A549 (cell line): ENCODE measurements at regions not wholly inside any gene's neighbourhood (a gene's known extent, or its start where the extent isn't known, plus 50 kb on each side); places are given as distances from the start of the nearest gene placed in this dataset.

Experiments used
- ATAC-seq, 2 experiments: fragments of 200-7000 bp in 1 of 2; fragments of >200 bp in 1 of 2; cut with Nextera tagmentation in 1 of 2; cut with Tn5 transposase in 1 of 2; 3 replicates each; pipeline versions ENCODE4 v1.8.0 to v1.9.1; 2018 to 2020; ENCODE audit warnings: mild to moderate bottlenecking in 1 of 2, moderate library complexity in 1 of 2
- CTCF ChIA-PET: fragments of 300-600 bp; sonication (Branson Sonifier 250); formaldehyde crosslinking; extraction: SDS; loops from one replicate; lab custom pipeline; 2021; ENCODE audit warnings: antibody characterized with exemption, inconsistent platforms; lab: Yijun Ruan, JAX
- POLR2A ChIA-PET: fragments of 350-600 bp; formaldehyde crosslinking; extraction: SDS; loops from one replicate; lab custom pipeline; 2021; ENCODE audit warnings: antibody characterized with exemption, inconsistent platforms; lab: Yijun Ruan, JAX
- DNase-seq, 2 experiments: peaks; one replicate each; pipeline versions ENCODE4 v3.0.0 to v3.0.0-alpha.2; 2011 to 2016; ENCODE audit warnings: low read depth in 1 of 2, low spot score in 1 of 2
- FAIRE-seq: peaks from 2 replicates; lab custom pipeline; 2011; peaks lifted over from hg19 to GRCh38; lab: Jason Lieb, UNC
- H3K27ac ChIP-seq, 2 experiments: fragments of >200 bp; sonication (Bioruptor Twin); formaldehyde crosslinking; 3 replicates each; pipeline ENCODE4 v1.5.1; 2016 to 2017
- H3K4me1 ChIP-seq: fragments of >200 bp; sonication (Bioruptor Twin); formaldehyde crosslinking; 3 replicates; pipeline ENCODE4 v1.6.1; 2016
- H3K4me2 ChIP-seq: fragments of >200 bp; sonication (Bioruptor Twin); formaldehyde crosslinking; 3 replicates; pipeline ENCODE4 v1.6.1; 2016
- H3K4me3 ChIP-seq: fragments of >200 bp; sonication (Bioruptor Twin); formaldehyde crosslinking; 3 replicates; pipeline ENCODE4 v1.5.1; 2016
- H3K9me3 ChIP-seq: fragments of >200 bp; sonication (Bioruptor Twin); formaldehyde crosslinking; 3 replicates; pipeline ENCODE4 v1.6.1; 2016
- CBX8 ChIP-seq: fragments of 200-600 bp; sonication (generic); IDR thresholded peaks from 2 replicates; pipeline ENCODE4 v1.6.1; 2016
- CEBPB ChIP-seq, 2 experiments: fragments of >200 bp in 1 of 2; sonication (Bioruptor Twin) in 1 of 2; formaldehyde crosslinking in 1 of 2; IDR thresholded peaks; 2 replicates each; pipeline ENCODE4 v1.6.1; 2012 to 2016
- CHD2 ChIP-seq: fragments of 150-350 bp; IDR thresholded peaks from 2 replicates; pipeline ENCODE4 v1.6.1; 2014; ENCODE audit warnings: low read length; ENCODE audit not compliant: partially characterized antibody
- EP300 ChIP-seq, 2 experiments: fragments of >200 bp; sonication (Bioruptor Twin); formaldehyde crosslinking; IDR thresholded peaks; 2 replicates in 1 of 2; 3 replicates in 1 of 2; pipeline ENCODE4 v1.6.1; 2016 to 2017
- FOSL2 ChIP-seq, 2 experiments: fragments of 450-650 bp in 1 of 2; fragments of >200 bp in 1 of 2; sonication (Bioruptor Twin) in 1 of 2; formaldehyde crosslinking; IDR thresholded peaks; 2 replicates each; pipeline versions ENCODE4 v1.5.0 to v1.6.1; 2016 to 2020; ENCODE audit warnings: mild to moderate bottlenecking in 1 of 2, moderate library complexity in 1 of 2
- FOXS1 ChIP-seq: fragments of 250-450 bp; sonication (Bioruptor Pico); IDR thresholded peaks from 2 replicates; pipeline ENCODE4 v1.5.0; 2020; ENCODE audit warnings: mild to moderate bottlenecking, moderate library complexity
- GATA3 ChIP-seq: IDR thresholded peaks from 2 replicates; pipeline ENCODE4 v1.6.1; 2012; ENCODE audit warnings: borderline replicate concordance
- HOXA7 ChIP-seq: fragments of 250-450 bp; sonication (Bioruptor Pico); IDR thresholded peaks from 2 replicates; pipeline ENCODE4 v1.5.0; 2020; ENCODE audit warnings: mild to moderate bottlenecking, moderate library complexity
- HOXB13 ChIP-seq: fragments of 250-450 bp; sonication (Bioruptor Pico); IDR thresholded peaks from 2 replicates; pipeline ENCODE4 v1.5.0; 2020; ENCODE audit warnings: low read depth, mild to moderate bottlenecking, moderate library complexity
- HOXB5 ChIP-seq: fragments of 250-450 bp; sonication (Bioruptor Pico); IDR thresholded peaks from 2 replicates; pipeline ENCODE4 v1.5.0; 2020; ENCODE audit warnings: mild to moderate bottlenecking, moderate library complexity
- JUN ChIP-seq, 2 experiments: fragments of >200 bp; sonication (Bioruptor Twin); formaldehyde crosslinking; IDR thresholded peaks; 2 replicates in 1 of 2; 3 replicates in 1 of 2; pipeline ENCODE4 v1.6.1; 2016 to 2017
- JUNB ChIP-seq: fragments of >200 bp; sonication (Bioruptor Twin); formaldehyde crosslinking; IDR thresholded peaks from 2 replicates; pipeline ENCODE4 v1.6.1; 2016
- NPAS2 ChIP-seq: fragments of 250-450 bp; sonication (Bioruptor Pico); IDR thresholded peaks from 2 replicates; pipeline ENCODE4 v1.8.0; 2022; ENCODE audit warnings: mild to moderate bottlenecking, moderate library complexity, borderline replicate concordance
- NR3C1 ChIP-seq: fragments of >200 bp; sonication (Bioruptor Twin); formaldehyde crosslinking; IDR thresholded peaks from 3 replicates; pipeline ENCODE4 v1.6.1; 2017
- POLR2A ChIP-seq: IDR thresholded peaks from 2 replicates; pipeline ENCODE4 v1.6.1; 2012; ENCODE audit warnings: mild to moderate bottlenecking, low read length
- RAD21 ChIP-seq, 2 experiments: fragments of >200 bp in 1 of 2; sonication (Bioruptor Twin) in 1 of 2; formaldehyde crosslinking in 1 of 2; IDR thresholded peaks in 1 of 2; conservative IDR thresholded peaks in 1 of 2; 2 replicates in 1 of 2; 3 replicates in 1 of 2; pipeline ENCODE4 v1.6.1; 2012 to 2018; ENCODE audit warnings: inconsistent platforms in 1 of 2
- RCOR1 ChIP-seq: fragments of 150-350 bp; IDR thresholded peaks from 2 replicates; pipeline ENCODE4 v1.6.1; 2014; ENCODE audit warnings: antibody characterized with exemption, low read length, low read depth
- SMC3 ChIP-seq: fragments of >200 bp; sonication (Bioruptor Twin); formaldehyde crosslinking; IDR thresholded peaks from 3 replicates; pipeline ENCODE4 v1.6.1; 2018; ENCODE audit warnings: inconsistent platforms
- SREBF2 ChIP-seq: fragments of 450-650 bp; IDR thresholded peaks from 2 replicates; pipeline ENCODE4 v1.6.1; 2014; ENCODE audit warnings: mild to moderate bottlenecking, moderate library complexity
- ZC3H11A ChIP-seq: fragments of 450-650 bp; IDR thresholded peaks from 2 replicates; pipeline ENCODE4 v1.6.1; 2014; ENCODE audit warnings: antibody characterized with exemption, mild to moderate bottlenecking
- WGBS: methylation state at CpG from one replicate; pipeline ENCODE4 v1.1.6; 2017; ENCODE audit errors: missing lambda C conversion rate; 5-methylcytosine and 5-hydroxymethylcytosine counted together
- TF ChIP-seq, protein P1 (sequence below): IDR thresholded peaks from 2 replicates; pipeline ENCODE4 v1.6.1; 2012
- TF ChIP-seq, protein P2 (sequence below): fragments of 200-600 bp; sonication (generic); IDR thresholded peaks from 2 replicates; pipeline ENCODE4 v1.6.1; 2016; ENCODE audit warnings: antibody characterized with exemption, mild to moderate bottlenecking, moderate library complexity
- TF ChIP-seq, protein P3 (sequence below): fragments of >200 bp; sonication (Bioruptor Twin); formaldehyde crosslinking; IDR thresholded peaks from 2 replicates; pipeline ENCODE4 v1.6.1; 2016
- TF ChIP-seq, protein P4 (sequence below): fragments of >200 bp; sonication (Bioruptor Twin); formaldehyde crosslinking; IDR thresholded peaks from 3 replicates; pipeline ENCODE4 v1.6.1; 2016

DNA sequence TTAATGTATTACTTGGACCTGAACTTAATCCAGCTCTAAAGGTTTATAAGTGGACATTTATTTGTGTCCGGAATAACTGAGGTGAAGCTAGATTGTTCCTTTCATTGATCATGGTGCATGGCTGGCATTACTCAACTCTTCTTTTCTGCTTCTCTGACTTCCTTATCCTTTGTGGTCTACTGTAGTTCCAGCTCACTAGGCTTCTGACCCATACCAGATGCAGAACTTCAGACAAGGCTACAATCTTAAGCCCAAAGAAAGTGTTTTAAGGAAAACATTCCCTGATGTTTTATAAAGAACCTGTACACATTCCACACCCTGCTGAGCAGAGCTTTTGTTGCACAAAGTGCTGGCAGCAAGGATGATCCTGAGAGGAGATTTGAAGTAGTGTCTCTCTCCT is 250.8 kb upstream of the TGFBR2 start:
- Histone ChIP-seq H3K9me3 (0 out of 3 replicates have a peak, but pooled peaks cover 4% of the 10 kb centered on the region), H3K4me1 (peaks cover 84% of the 10 kb centered on the region), H3K27ac (peak overlapping the region; percentile 64 to 89), H3K4me2 (peak overlapping the region; percentile 40), H3K4me3 (no peak overlapping the region)
- FAIRE-seq (no peak), ATAC-seq (no peak), DNase-seq (no peak)
- WGBS, result 83% methylated on average over 1 of the region's 1 CpG
- TF ChIP-seq HOXB5 (no peak), CHD2 (no peak), POLR2A (no peak), NPAS2 (CRISPR knock-in tag) (no peak), CEBPB (IDR thresholded peaks at IDR 0.05) (no peak), RCOR1 (no peak), HOXA7 (CRISPR knock-in tag) (no peak), SREBF2 (no peak), FOSL2 (IDR thresholded peaks at IDR 0.05) (no peak), FOSL2 (CRISPR knock-in tag; IDR thresholded peaks at IDR 0.05) (no peak), JUNB (no peak), ZC3H11A (no peak)
- TF ChIP-seq, protein P1, sequence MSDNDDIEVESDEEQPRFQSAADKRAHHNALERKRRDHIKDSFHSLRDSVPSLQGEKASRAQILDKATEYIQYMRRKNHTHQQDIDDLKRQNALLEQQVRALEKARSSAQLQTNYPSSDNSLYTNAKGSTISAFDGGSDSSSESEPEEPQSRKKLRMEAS, result no peak
- TF ChIP-seq, protein P2, sequence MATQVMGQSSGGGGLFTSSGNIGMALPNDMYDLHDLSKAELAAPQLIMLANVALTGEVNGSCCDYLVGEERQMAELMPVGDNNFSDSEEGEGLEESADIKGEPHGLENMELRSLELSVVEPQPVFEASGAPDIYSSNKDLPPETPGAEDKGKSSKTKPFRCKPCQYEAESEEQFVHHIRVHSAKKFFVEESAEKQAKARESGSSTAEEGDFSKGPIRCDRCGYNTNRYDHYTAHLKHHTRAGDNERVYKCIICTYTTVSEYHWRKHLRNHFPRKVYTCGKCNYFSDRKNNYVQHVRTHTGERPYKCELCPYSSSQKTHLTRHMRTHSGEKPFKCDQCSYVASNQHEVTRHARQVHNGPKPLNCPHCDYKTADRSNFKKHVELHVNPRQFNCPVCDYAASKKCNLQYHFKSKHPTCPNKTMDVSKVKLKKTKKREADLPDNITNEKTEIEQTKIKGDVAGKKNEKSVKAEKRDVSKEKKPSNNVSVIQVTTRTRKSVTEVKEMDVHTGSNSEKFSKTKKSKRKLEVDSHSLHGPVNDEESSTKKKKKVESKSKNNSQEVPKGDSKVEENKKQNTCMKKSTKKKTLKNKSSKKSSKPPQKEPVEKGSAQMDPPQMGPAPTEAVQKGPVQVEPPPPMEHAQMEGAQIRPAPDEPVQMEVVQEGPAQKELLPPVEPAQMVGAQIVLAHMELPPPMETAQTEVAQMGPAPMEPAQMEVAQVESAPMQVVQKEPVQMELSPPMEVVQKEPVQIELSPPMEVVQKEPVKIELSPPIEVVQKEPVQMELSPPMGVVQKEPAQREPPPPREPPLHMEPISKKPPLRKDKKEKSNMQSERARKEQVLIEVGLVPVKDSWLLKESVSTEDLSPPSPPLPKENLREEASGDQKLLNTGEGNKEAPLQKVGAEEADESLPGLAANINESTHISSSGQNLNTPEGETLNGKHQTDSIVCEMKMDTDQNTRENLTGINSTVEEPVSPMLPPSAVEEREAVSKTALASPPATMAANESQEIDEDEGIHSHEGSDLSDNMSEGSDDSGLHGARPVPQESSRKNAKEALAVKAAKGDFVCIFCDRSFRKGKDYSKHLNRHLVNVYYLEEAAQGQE, result no peak
- POLR2A ChIA-PET, result interaction anchor here (0.8 kb wide), 1 partner anchor 12 kb away, joined by 3 read pairs; no protein-coding TSS in a partner anchor
- CTCF ChIA-PET, result interaction anchor here (0.9 to 2.0 kb wide), 5 partner anchors 8 to 337 kb away, joined by 3 to 7 read pairs (median 4); partner anchors contain the start of gene TGFBR2

DNA sequence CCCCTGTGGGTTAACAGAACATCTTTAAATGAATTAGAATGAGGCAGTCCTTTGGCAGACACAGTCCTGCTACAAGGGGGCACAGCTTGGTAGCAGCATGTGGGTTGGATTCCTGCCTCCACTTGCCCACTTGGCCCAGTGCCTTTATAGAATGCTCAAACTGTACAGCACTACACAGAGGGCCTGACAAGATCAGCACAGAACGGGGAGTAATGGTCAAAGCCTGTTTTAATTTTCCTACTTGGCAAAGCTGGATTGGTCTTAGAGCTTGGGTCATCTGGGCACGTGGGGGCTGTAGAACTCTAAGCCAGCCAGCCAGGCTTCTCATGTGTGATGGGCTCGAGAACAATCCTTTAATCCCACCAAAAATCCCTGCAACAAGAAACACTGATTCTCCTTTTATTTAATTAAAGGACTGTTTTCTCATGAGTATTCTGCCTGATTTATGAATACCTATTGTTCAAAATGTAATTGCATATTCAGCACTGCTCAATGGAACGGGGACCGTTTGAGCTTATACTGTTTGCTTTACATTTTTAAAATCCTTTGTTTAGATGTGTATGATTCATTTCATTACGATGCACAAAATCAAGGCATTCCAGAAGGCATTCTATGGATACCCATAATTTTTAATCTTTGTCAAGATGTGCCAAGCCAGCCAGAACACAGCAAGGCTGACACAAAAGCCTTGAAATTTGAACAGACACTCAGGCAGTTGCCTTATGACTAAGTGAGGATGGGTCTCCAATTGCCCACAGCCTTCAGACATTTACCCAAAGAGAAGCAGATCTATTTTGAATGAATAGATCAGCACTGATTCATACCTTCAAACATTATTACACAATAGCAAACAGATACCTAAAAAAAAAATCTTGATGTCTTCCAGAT is 249.3 kb upstream of the TGFBR2 start:
- H3K4me2 ChIP-seq, result peak overlapping the region; percentile 64
- H3K4me1 ChIP-seq, result peaks cover 70% of the 10 kb centered on the region
- ATAC-seq (peak; percentile 58 to 83), DNase-seq (peak; percentile 43 to 72), FAIRE-seq (peak; percentile 98)
- H3K4me3 ChIP-seq, result no peak overlapping the region; the same call in 2 of the 3 replicates
- POLR2A ChIA-PET, result interaction anchor here (1.5 kb wide), 1 partner anchor 15 kb away, joined by 3 read pairs; no protein-coding TSS in a partner anchor
- H3K27ac ChIP-seq, result peak overlapping the region; percentile 75 to 89
- 29% methylated on average over 6 of the region's 6 CpGs for WGBS
- CTCF ChIA-PET, result interaction anchor here (1.1 to 2.0 kb wide), 4 partner anchors 12 to 336 kb away, joined by 4 to 7 read pairs (median 4); partner anchors contain the start of gene TGFBR2
- TF ChIP-seq CEBPB (IDR thresholded peaks at IDR 0.05) (peak; percentile 87 to 95), RAD21 (conservative IDR thresholded peaks at IDR 0.05 in 1 of 2, IDR thresholded peaks at IDR 0.05 in 1 of 2) (peak; percentile 30 to 54; a peak in 4 of 5 replicates), CBX8 (no peak), JUNB (peak; percentile 93), JUN (IDR thresholded peaks at IDR 0.05) (peak; percentile 69 to 87; a peak in 4 of 5 replicates), FOXS1 (CRISPR knock-in tag) (no peak), EP300 (IDR thresholded peaks at IDR 0.05) (peak; percentile 72 to 75), HOXB13 (CRISPR knock-in tag) (no peak), SMC3 (peak; percentile 56), FOSL2 (IDR thresholded peaks at IDR 0.05) (peak; percentile 82), FOSL2 (CRISPR knock-in tag; IDR thresholded peaks at IDR 0.05) (peak; percentile 73), GATA3 (peak; percentile 81; the same call in 1 of the 2 replicates), NR3C1 (no peak), HOXB5 (no peak; the same call in 1 of the 2 replicates)
- TF ChIP-seq, protein P3, sequence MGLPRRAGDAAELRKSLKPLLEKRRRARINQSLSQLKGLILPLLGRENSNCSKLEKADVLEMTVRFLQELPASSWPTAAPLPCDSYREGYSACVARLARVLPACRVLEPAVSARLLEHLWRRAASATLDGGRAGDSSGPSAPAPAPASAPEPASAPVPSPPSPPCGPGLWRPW, result 0 out of 2 replicates have a peak, but pooled peaks have one; percentile 47
- TF ChIP-seq, protein P1, result peak; percentile 55
- TF ChIP-seq, protein P4, sequence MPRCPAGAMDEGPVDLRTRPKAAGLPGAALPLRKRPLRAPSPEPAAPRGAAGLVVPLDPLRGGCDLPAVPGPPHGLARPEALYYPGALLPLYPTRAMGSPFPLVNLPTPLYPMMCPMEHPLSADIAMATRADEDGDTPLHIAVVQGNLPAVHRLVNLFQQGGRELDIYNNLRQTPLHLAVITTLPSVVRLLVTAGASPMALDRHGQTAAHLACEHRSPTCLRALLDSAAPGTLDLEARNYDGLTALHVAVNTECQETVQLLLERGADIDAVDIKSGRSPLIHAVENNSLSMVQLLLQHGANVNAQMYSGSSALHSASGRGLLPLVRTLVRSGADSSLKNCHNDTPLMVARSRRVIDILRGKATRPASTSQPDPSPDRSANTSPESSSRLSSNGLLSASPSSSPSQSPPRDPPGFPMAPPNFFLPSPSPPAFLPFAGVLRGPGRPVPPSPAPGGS, result peak; percentile 78; the same call in 1 of the 3 replicates
- H3K9me3 ChIP-seq, result 0 out of 3 replicates have a peak, but pooled peaks cover 4% of the 10 kb centered on the region
